ENCODE measurements at regions not wholly inside any gene's neighbourhood (a gene's known extent, or its start where the extent isn't known, plus 50 kb on each side); places are given as distances from the start of the nearest gene placed in this dataset.

DNA sequence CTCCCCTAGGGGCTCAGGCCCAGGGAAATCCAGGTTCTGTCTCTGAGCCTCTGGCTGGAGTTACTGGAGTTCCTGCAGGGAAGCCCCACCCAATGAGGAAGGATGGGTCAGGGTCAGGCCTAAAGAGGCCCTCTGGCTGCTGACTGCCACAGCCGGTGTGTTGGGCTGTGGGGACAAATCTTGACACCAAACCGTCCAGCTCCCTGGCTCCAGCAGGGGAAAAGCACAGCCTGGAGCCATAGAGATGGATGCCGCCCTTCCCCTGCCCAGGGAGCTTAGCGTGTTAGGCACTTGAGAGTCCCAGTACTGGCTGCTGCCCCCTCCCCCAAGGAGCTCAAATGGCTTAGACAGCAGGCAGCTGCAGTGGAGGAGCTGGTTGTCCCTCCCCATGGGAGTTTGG lies 321.3 kb upstream of the LCORL start:
- Histone ChIP-seq H3K4me2 (ENCODE audit: insufficient read depth, insufficient read length, low read length) (no peak overlapping the region), H2BK12ac (ENCODE audit: insufficient read length, low read depth, low read length) (no peak overlapping the region), H4K8ac (replicated peaks; ENCODE audit: insufficient read length, low read depth, low read length) (no peak overlapping the region), H4K20me1 (ENCODE audit: control insufficient read depth, insufficient read depth, insufficient read length) (no peaks in the 10 kb centered on the region), H2BK20ac (ENCODE audit: low read depth, low read length, poor library complexity, severe bottlenecking) (no peak overlapping the region), H3K23me2 (ENCODE audit: insufficient read length, low read depth, low read length, poor library complexity, severe bottlenecking) (no peaks in the 10 kb centered on the region), H2AFZ (ENCODE audit: low read length) (no peak overlapping the region), H4K91ac (ENCODE audit: insufficient read length, low read depth, low read length) (no peak overlapping the region), H4K5ac (ENCODE audit: insufficient read length, low read depth, low read length) (no peak overlapping the region), H3K4ac (ENCODE audit: low read depth, low read length) (no peak overlapping the region), H3K18ac (ENCODE audit: insufficient read length, low read depth, low read length) (no peak overlapping the region), H3K9ac (ENCODE audit: extremely low read depth, insufficient read length, low read length) (no peak overlapping the region), H3K27ac (ENCODE audit: insufficient read length, low read depth, low read length) (no peak overlapping the region), H3T11ph (ENCODE audit: low read length) (no peak overlapping the region), H2AK5ac (ENCODE audit: insufficient read length, low read length) (no peak overlapping the region), H2BK120ac (ENCODE audit: low read depth, low read length, poor library complexity, severe bottlenecking) (no peak overlapping the region), H3K4me1 (ENCODE audit: insufficient read depth, low read length) (no peaks in the 10 kb centered on the region), H2BK5ac (ENCODE audit: insufficient read length, low read length) (no peak overlapping the region), H3K23ac (ENCODE audit: insufficient read length, low read depth, low read length) (no peak overlapping the region), H3K79me1 (ENCODE audit: insufficient read depth, low read depth, low read length, poor library complexity, severe bottlenecking) (no peaks in the 10 kb centered on the region), H3K14ac (ENCODE audit: insufficient read depth, low read length) (no peak overlapping the region; the same call in 1 of the 2 replicates), H3K9me3 (ENCODE audit: control insufficient read depth, low read depth, low read length) (no peaks in the 10 kb centered on the region), H3K27me3 (ENCODE audit: insufficient read depth, low read length) (no peaks in the 10 kb centered on the region), H3K56ac (ENCODE audit: insufficient read length, low read depth, low read length) (no peak overlapping the region), H3K79me2 (ENCODE audit: insufficient read depth, low read length) (no peaks in the 10 kb centered on the region), H2BK15ac (ENCODE audit: low read depth, low read length) (no peak overlapping the region)
- Mint-ChIP-seq H3K4me1 (no peaks in the 10 kb centered on the region), H3K4me3 (no peak overlapping the region), H3K27ac (no peak overlapping the region), H3K36me3 (ENCODE audit: insufficient read depth in 1 of 3, low read depth in 3 of 3) (no peaks in the 10 kb centered on the region; a peak in 3 of 7 replicates), H3K27me3 (ENCODE audit: low read depth) (no peaks in the 10 kb centered on the region; the same call in 1 of the 2 replicates), H3K9me3 (peaks cover 10 to 19% of the 10 kb centered on the region in 2 experiments; a peak in 3 of 5 replicates)
- TF ChIP-seq, protein P1, sequence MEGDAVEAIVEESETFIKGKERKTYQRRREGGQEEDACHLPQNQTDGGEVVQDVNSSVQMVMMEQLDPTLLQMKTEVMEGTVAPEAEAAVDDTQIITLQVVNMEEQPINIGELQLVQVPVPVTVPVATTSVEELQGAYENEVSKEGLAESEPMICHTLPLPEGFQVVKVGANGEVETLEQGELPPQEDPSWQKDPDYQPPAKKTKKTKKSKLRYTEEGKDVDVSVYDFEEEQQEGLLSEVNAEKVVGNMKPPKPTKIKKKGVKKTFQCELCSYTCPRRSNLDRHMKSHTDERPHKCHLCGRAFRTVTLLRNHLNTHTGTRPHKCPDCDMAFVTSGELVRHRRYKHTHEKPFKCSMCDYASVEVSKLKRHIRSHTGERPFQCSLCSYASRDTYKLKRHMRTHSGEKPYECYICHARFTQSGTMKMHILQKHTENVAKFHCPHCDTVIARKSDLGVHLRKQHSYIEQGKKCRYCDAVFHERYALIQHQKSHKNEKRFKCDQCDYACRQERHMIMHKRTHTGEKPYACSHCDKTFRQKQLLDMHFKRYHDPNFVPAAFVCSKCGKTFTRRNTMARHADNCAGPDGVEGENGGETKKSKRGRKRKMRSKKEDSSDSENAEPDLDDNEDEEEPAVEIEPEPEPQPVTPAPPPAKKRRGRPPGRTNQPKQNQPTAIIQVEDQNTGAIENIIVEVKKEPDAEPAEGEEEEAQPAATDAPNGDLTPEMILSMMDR (conservative IDR thresholded peaks at IDR 0.05), result no peak
- no CpG with 5 or more reads among the region's 4 CpGs for WGBS (ENCODE audit: extremely low coverage, insufficient read length, low lambda C conversion rate)
- no peak for DNase-seq
